GM23338 (cell line): ENCODE measurements at regions not wholly inside any gene's neighbourhood (a gene's known extent, or its start where the extent isn't known, plus 50 kb on each side); places are given as distances from the start of the nearest gene placed in this dataset.

Experiments used
- ATAC-seq: fragments of 200-7000 bp; cut with Tn5 transposase; 3 replicates; pipeline ENCODE4 v1.9.1; 2020
- DNase-seq: peaks from one replicate; pipeline ENCODE4 v3.0.0-alpha.2; 2015; ENCODE audit warnings: low spot score
- H2AFZ ChIP-seq: fragments of 200-600 bp; sonication (generic); 2 replicates; pipeline ENCODE4 v1.8.0; 2016; ENCODE audit warnings: antibody characterized with exemption, mild to moderate bottlenecking, moderate library complexity
- H3F3A ChIP-seq: fragments of 200-600 bp; sonication (generic); replicated peaks from 2 replicates; pipeline ENCODE4 v1.8.0; 2017; ENCODE audit warnings: antibody characterized with exemption, mixed run types, low read depth
- H3K27ac ChIP-seq: fragments of 200-600 bp; sonication (generic); 2 replicates; pipeline ENCODE4 v1.6.1; 2016; ENCODE audit warnings: low read depth
- H3K27me3 ChIP-seq: fragments of 200-600 bp; sonication (generic); 2 replicates; pipeline ENCODE4 v1.8.0; 2016; ENCODE audit warnings: mild to moderate bottlenecking, mixed run types, moderate library complexity; ENCODE audit not compliant: insufficient read depth
- H3K36me3 ChIP-seq: fragments of 200-600 bp; sonication (generic); 2 replicates; pipeline ENCODE4 v1.8.0; 2016; ENCODE audit warnings: mild to moderate bottlenecking; ENCODE audit not compliant: insufficient read depth
- H3K4me1 ChIP-seq: fragments of 200-600 bp; sonication (generic); 2 replicates; pipeline ENCODE4 v1.8.0; 2016; ENCODE audit warnings: mild to moderate bottlenecking, moderate library complexity; ENCODE audit not compliant: insufficient read depth
- H3K4me2 ChIP-seq: fragments of 200-600 bp; sonication (generic); 2 replicates; pipeline ENCODE4 v1.7.1; 2017; ENCODE audit warnings: mixed run types
- H3K4me3 ChIP-seq: fragments of 200-600 bp; sonication (generic); 2 replicates; pipeline ENCODE4 v1.6.1; 2016; ENCODE audit warnings: mixed run types
- H3K79me2 ChIP-seq: fragments of 200-600 bp; sonication (generic); replicated peaks from 2 replicates; pipeline ENCODE4 v1.8.0; 2017; ENCODE audit warnings: mild to moderate bottlenecking; ENCODE audit not compliant: insufficient read depth
- H3K9me2 ChIP-seq: fragments of 200-600 bp; sonication (generic); 2 replicates; pipeline ENCODE4 v1.8.0; 2017; ENCODE audit not compliant: insufficient read depth
- H4K20me1 ChIP-seq: fragments of 200-600 bp; sonication (generic); replicated peaks from 2 replicates; pipeline ENCODE4 v1.8.0; 2017; ENCODE audit warnings: mild to moderate bottlenecking; ENCODE audit not compliant: insufficient read depth
- H3K27ac Mint-ChIP-seq: 2 replicates; pipeline ENCODE4 v1.8.0; 2020; ENCODE audit warnings: inconsistent platforms, mild to moderate bottlenecking, moderate library complexity, mixed read lengths
- H3K27me3 Mint-ChIP-seq: 3 replicates; pipeline ENCODE4 v1.8.0; 2022; ENCODE audit warnings: low read depth, mild to moderate bottlenecking, moderate library complexity, mixed read lengths, inconsistent platforms; ENCODE audit not compliant: insufficient read depth, poor library complexity
- H3K36me3 Mint-ChIP-seq: 3 replicates; pipeline ENCODE4 v1.8.0; 2021; ENCODE audit warnings: low read depth, mild to moderate bottlenecking, inconsistent platforms, moderate library complexity, mixed read lengths
- H3K4me1 Mint-ChIP-seq: 3 replicates; pipeline ENCODE4 v1.8.0; 2020; ENCODE audit warnings: mild to moderate bottlenecking, inconsistent platforms, mixed read lengths
- H3K4me3 Mint-ChIP-seq: 3 replicates; pipeline ENCODE4 v1.8.0; 2021; ENCODE audit warnings: moderate library complexity, mild to moderate bottlenecking, inconsistent platforms, mixed read lengths
- H3K9me3 Mint-ChIP-seq: 3 replicates; pipeline ENCODE4 v1.8.0; 2020; ENCODE audit warnings: moderate library complexity, mild to moderate bottlenecking, inconsistent platforms, mixed read lengths
- ETS1 ChIP-seq: IDR thresholded peaks from 2 replicates; pipeline ENCODE4 v1.6.1; 2016; ENCODE audit warnings: antibody characterized with exemption
- JUNB ChIP-seq: IDR thresholded peaks from one replicate; pipeline ENCODE4 v1.6.1; 2016; ENCODE audit warnings: antibody characterized with exemption; ENCODE audit not compliant: unreplicated experiment
- NANOG ChIP-seq: IDR thresholded peaks from 2 replicates; pipeline ENCODE4 v1.6.1; 2016; ENCODE audit warnings: antibody characterized with exemption, borderline replicate concordance
- POLR2AphosphoS5 ChIP-seq: IDR thresholded peaks from 2 replicates; pipeline ENCODE4 v1.6.1; 2016; ENCODE audit warnings: antibody characterized with exemption, low read depth
- ZNF114 ChIP-seq: fragments of 250-450 bp; sonication (Bioruptor Pico); IDR thresholded peaks from 2 replicates; pipeline ENCODE4 v1.5.0; 2020; ENCODE audit warnings: mild to moderate bottlenecking, moderate library complexity
- ZNF462 ChIP-seq: fragments of 250-450 bp; sonication (Bioruptor Pico); IDR thresholded peaks from 2 replicates; pipeline ENCODE4 v1.5.0; 2020; ENCODE audit warnings: mild to moderate bottlenecking, moderate library complexity

- peaks cover 9% of the 10 kb centered on the region for H3K27me3 Mint-ChIP-seq
- H3K4me2 ChIP-seq = no peak overlapping the region
- no peaks in the 10 kb centered on the region for H3K36me3 Mint-ChIP-seq
- no peak overlapping the region for H3K27ac Mint-ChIP-seq
- H3K36me3 ChIP-seq = no peaks in the 10 kb centered on the region
- no peak for DNase-seq
- H3K79me2 ChIP-seq = no peaks in the 10 kb centered on the region
- no peak for ATAC-seq
- no peaks in the 10 kb centered on the region for H3K4me1 ChIP-seq
- TF ChIP-seq ZNF114 (CRISPR knock-in tag) (no peak), ZNF462 (CRISPR knock-in tag) (no peak), NANOG (no peak), JUNB (no peak), ETS1 (no peak), POLR2AphosphoS5 (no peak)
- no peak overlapping the region for H3K4me3 ChIP-seq
- H3K27ac ChIP-seq = no peak overlapping the region
- H3K9me2 ChIP-seq = no peaks in the 10 kb centered on the region
- H3F3A ChIP-seq = no peaks in the 10 kb centered on the region
- H3K27me3 ChIP-seq = no peaks in the 10 kb centered on the region
- no peaks in the 10 kb centered on the region for H4K20me1 ChIP-seq
- no peak overlapping the region for H2AFZ ChIP-seq
- H3K4me1 Mint-ChIP-seq = peaks cover 10% of the 10 kb centered on the region; the same call in 2 of the 3 replicates
- H3K9me3 Mint-ChIP-seq = no peaks in the 10 kb centered on the region
- no peak overlapping the region for H3K4me3 Mint-ChIP-seq
Observed at GRCh38 chr15:70351391-70351790, 253.7 kb upstream of the TLE3 start.
